ENCODE measurements at regions not wholly inside any gene's neighbourhood (a gene's known extent, or its start where the extent isn't known, plus 50 kb on each side); places are given as distances from the start of the nearest gene placed in this dataset.

- no peak overlapping the region for H3K4me3 Mint-ChIP-seq
- H3K27me3 Mint-ChIP-seq: peaks cover 5 to 24% of the 10 kb centered on the region in 2 donors
- ATAC-seq (replicated peaks) (no peak), DNase-seq (no peak)
- H3K36me3 Mint-ChIP-seq (ENCODE audit: insufficient read depth): peaks cover 2% of the 10 kb centered on the region
- no peaks in the 10 kb centered on the region for H3K9me3 Mint-ChIP-seq
- no peak overlapping the region for H3K27ac Mint-ChIP-seq
- peaks cover 5 to 10% of the 10 kb centered on the region in 2 donors for H3K4me1 Mint-ChIP-seq (ENCODE audit: low read depth in 2 of 2)
These were observed 53.7 kb upstream of the ETS2 start for GRCh38 chr21:38752051-38752505.

GRCh38 chr21:38753114-38753513 lies 52.6 kb upstream of the ETS2 start:
- peaks cover 5 to 10% of the 10 kb centered on the region in 2 donors for H3K4me1 Mint-ChIP-seq (ENCODE audit: low read depth in 2 of 2)
- peaks cover 5 to 24% of the 10 kb centered on the region in 2 donors for H3K27me3 Mint-ChIP-seq
- no peaks in the 10 kb centered on the region for H3K9me3 Mint-ChIP-seq
- peaks cover 3% of the 10 kb centered on the region for H3K36me3 Mint-ChIP-seq (ENCODE audit: insufficient read depth)
- DNase-seq: no peak
- no peak overlapping the region for H3K4me3 Mint-ChIP-seq
- H3K27ac Mint-ChIP-seq: no peak overlapping the region
- ATAC-seq (replicated peaks): no peak

- ATAC-seq (replicated peaks) (no peak), DNase-seq (no peak)
- no peak overlapping the region for H3K4me3 Mint-ChIP-seq
- peaks cover 6% of the 10 kb centered on the region for H3K36me3 Mint-ChIP-seq (ENCODE audit: insufficient read depth)
- H3K27ac Mint-ChIP-seq: no peak overlapping the region
- H3K27me3 Mint-ChIP-seq: peaks cover 5 to 24% of the 10 kb centered on the region in 2 donors
- no peaks in the 10 kb centered on the region for H3K9me3 Mint-ChIP-seq
- peaks cover 5 to 10% of the 10 kb centered on the region in 2 donors for H3K4me1 Mint-ChIP-seq (ENCODE audit: low read depth in 2 of 2)
These were observed 52.2 kb upstream of the ETS2 start for GRCh38 chr21:38753557-38753971.

Measured in effector memory CD8-positive, alpha-beta T cell (primary cell).